ENCODE measurements at regions not wholly inside any gene's neighbourhood (a gene's known extent, or its start where the extent isn't known, plus 50 kb on each side); places are given as distances from the start of the nearest gene placed in this dataset.

DNA sequence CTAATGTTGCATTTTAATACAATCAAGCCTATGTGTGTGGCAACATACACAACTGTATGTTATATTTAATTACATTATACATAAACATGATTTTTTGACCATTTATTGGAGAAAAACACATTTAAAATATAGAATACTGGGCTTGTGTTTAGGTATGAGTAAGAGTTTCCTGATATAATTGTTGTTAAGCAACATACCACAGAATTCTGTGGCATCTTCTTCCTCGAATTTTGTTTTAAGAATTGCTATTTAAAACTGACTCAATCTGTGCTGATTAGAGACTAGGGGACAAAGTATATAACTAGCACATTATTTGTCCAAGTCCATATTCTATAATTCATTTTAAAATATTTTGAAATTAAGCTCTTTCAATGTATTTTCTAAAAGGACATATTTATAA lies 376.8 kb upstream of the THBS1 start:
- no peaks in the 10 kb centered on the region for H3K27me3 ChIP-seq (ENCODE audit: low read length)

DNA sequence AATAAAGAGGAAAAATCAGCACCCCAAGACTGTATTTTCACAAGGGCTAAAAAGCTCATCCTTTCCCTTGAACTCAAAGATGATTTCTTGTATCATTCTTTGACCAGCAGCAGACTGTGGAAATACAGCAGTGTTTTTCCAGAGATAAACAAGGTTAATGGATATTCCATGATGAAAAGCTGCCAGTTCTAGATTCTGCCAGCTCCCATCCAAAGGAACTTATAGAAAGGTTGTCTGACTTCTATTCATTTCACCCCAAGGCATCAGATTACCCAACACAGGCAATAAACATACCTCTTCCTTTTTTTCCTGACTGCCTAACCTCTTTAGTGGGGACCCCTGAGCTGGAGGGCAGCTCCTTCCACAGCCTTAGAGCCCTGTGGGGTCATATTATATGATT lies 375.8 kb upstream of the THBS1 start:
- H3K9ac ChIP-seq (ENCODE audit: low read length), result no peak overlapping the region
- no peak overlapping the region for H3K4me2 ChIP-seq (ENCODE audit: low read depth, low read length, poor library complexity, severe bottlenecking)
- H3K4me3 ChIP-seq (ENCODE audit: low read length), result no peak overlapping the region
- no peak for DNase-seq
- H2AFZ ChIP-seq (ENCODE audit: low read length), result no peak overlapping the region
- no peaks in the 10 kb centered on the region for H3K79me2 ChIP-seq (ENCODE audit: low read length)
- H3K4me1 ChIP-seq (ENCODE audit: low read length), result no peaks in the 10 kb centered on the region
- H3K36me3 ChIP-seq (ENCODE audit: insufficient read depth, low read length), result no peaks in the 10 kb centered on the region
- no peak overlapping the region for H3K27ac ChIP-seq (ENCODE audit: low read length)
- no peaks in the 10 kb centered on the region for H3K9me2 ChIP-seq (replicated peaks; ENCODE audit: insufficient read depth, low read length)
- H3K9me3 ChIP-seq (ENCODE audit: low read length), result no peaks in the 10 kb centered on the region
- H3K27me3 ChIP-seq (ENCODE audit: low read length), result no peaks in the 10 kb centered on the region
- no peaks in the 10 kb centered on the region for H4K20me1 ChIP-seq (ENCODE audit: insufficient read depth, low read depth, low read length)

More for the DNA sequence above, 376.8 kb upstream of the THBS1 start:
- H3K79me2 ChIP-seq (ENCODE audit: low read length), result no peaks in the 10 kb centered on the region
- DNase-seq, result no peak
- H2AFZ ChIP-seq (ENCODE audit: low read length), result no peak overlapping the region
- H3K27ac ChIP-seq (ENCODE audit: low read length), result no peak overlapping the region
- H3K36me3 ChIP-seq (ENCODE audit: insufficient read depth, low read length), result no peaks in the 10 kb centered on the region
- H4K20me1 ChIP-seq (ENCODE audit: insufficient read depth, low read depth, low read length), result no peaks in the 10 kb centered on the region
- H3K9me3 ChIP-seq (ENCODE audit: low read length), result no peaks in the 10 kb centered on the region
- H3K9ac ChIP-seq (ENCODE audit: low read length), result no peak overlapping the region
- no peaks in the 10 kb centered on the region for H3K9me2 ChIP-seq (replicated peaks; ENCODE audit: insufficient read depth, low read length)
- no peak overlapping the region for H3K4me3 ChIP-seq (ENCODE audit: low read length)
- no peak overlapping the region for H3K4me2 ChIP-seq (ENCODE audit: low read depth, low read length, poor library complexity, severe bottlenecking)
- H3K4me1 ChIP-seq (ENCODE audit: low read length), result no peaks in the 10 kb centered on the region

DNA sequence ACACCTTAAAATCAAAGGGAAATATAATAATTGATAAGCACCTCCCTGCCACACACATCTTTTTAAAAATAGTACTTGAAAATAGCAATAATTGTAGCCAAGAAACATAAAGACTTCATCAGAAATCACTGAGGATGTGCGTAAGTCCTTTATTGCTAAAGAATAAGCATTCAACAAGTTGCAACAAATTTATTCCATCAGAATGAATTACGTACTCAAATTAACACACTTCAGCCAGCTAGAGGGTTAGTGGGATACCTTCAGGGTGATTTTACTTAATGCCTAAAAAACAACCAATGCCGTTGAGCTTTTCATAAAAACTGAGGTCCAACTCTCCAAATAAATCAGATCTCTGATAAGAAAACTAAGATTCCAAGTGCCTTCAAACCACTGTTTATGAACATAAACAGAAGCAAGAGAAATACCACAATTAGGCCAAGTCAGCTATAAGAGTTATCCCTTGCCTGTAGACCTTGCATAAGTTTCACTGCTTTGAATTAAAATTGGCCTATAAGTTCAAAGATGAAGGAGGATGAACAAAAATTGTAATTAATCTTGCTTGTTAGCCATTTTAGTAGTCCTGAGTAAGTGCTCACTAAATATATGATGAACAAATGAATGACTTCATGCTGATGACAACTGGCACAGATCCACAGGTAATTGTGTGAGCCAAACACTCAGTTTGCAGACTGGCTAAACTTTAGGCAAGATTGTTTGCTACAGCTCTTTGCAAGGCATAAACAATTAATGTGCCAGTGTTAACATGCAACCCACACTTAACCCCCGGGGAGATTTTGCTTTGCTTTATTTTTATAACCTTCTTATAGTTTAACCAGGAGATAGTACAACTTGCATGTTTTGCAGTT lies 375.1 kb upstream of the THBS1 start:
- H3K4me2 ChIP-seq (ENCODE audit: low read depth, low read length, poor library complexity, severe bottlenecking), result no peak overlapping the region
- no peaks in the 10 kb centered on the region for H3K79me2 ChIP-seq (ENCODE audit: low read length)
- H2AFZ ChIP-seq (ENCODE audit: low read length), result no peak overlapping the region
- no peak overlapping the region for H3K27ac ChIP-seq (ENCODE audit: low read length)
- no peaks in the 10 kb centered on the region for H3K27me3 ChIP-seq (ENCODE audit: low read length)
- DNase-seq, result no peak
- H3K9me2 ChIP-seq (replicated peaks; ENCODE audit: insufficient read depth, low read length), result no peaks in the 10 kb centered on the region
- no peaks in the 10 kb centered on the region for H3K9me3 ChIP-seq (ENCODE audit: low read length)
- H4K20me1 ChIP-seq (ENCODE audit: insufficient read depth, low read depth, low read length), result no peaks in the 10 kb centered on the region
- H3K4me3 ChIP-seq (ENCODE audit: low read length), result no peak overlapping the region
- H3K36me3 ChIP-seq (ENCODE audit: insufficient read depth, low read length), result no peaks in the 10 kb centered on the region
- no peaks in the 10 kb centered on the region for H3K4me1 ChIP-seq (ENCODE audit: low read length)
- no peak overlapping the region for H3K9ac ChIP-seq (ENCODE audit: low read length)

DNA sequence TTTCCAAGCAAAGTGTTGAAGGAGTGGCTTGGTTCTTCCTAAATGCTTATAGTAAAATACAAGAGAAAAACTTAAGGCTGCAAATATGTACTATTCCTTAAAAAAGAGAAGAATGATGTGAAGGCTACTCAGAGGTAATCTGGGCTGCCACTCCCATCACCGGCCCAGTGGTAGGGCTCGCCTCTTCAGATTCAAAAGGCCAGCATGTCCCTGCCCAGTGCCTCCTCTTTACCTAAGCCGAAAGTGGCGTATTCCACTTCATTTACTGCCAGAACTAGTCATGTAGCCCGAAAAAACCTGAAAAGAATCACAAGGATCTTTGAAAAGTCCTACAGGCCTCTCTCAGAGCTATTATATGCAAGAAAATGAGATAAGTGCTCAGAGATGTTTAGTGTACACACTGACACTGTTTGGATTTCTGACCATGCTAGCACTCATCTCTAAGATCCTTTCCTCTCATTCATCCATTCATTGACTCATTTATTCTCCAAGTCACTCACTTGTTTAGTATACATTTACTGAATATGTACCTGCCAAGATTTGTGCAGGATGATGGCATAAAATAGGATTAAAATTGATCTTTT lies 373.3 kb upstream of the THBS1 start:
- H3K36me3 ChIP-seq (ENCODE audit: insufficient read depth, low read length), result no peaks in the 10 kb centered on the region
- H3K9ac ChIP-seq (ENCODE audit: low read length), result no peak overlapping the region
- H4K20me1 ChIP-seq (ENCODE audit: insufficient read depth, low read depth, low read length), result no peaks in the 10 kb centered on the region
- H3K9me2 ChIP-seq (replicated peaks; ENCODE audit: insufficient read depth, low read length), result no peaks in the 10 kb centered on the region
- H3K27ac ChIP-seq (ENCODE audit: low read length), result no peak overlapping the region
- DNase-seq, result no peak
- H3K4me1 ChIP-seq (ENCODE audit: low read length), result no peaks in the 10 kb centered on the region
- no peaks in the 10 kb centered on the region for H3K27me3 ChIP-seq (ENCODE audit: low read length)
- H3K4me2 ChIP-seq (ENCODE audit: low read depth, low read length, poor library complexity, severe bottlenecking), result no peak overlapping the region
- H3K4me3 ChIP-seq (ENCODE audit: low read length), result no peak overlapping the region
- H2AFZ ChIP-seq (ENCODE audit: low read length), result no peak overlapping the region
- no peaks in the 10 kb centered on the region for H3K9me3 ChIP-seq (ENCODE audit: low read length)
- no peaks in the 10 kb centered on the region for H3K79me2 ChIP-seq (ENCODE audit: low read length)

- no peak overlapping the region for H3K4me2 ChIP-seq (ENCODE audit: low read depth, low read length, poor library complexity, severe bottlenecking)
- H4K20me1 ChIP-seq (ENCODE audit: insufficient read depth, low read depth, low read length), result no peaks in the 10 kb centered on the region
- no peak overlapping the region for H2AFZ ChIP-seq (ENCODE audit: low read length)
- no peak overlapping the region for H3K27ac ChIP-seq (ENCODE audit: low read length)
- no peaks in the 10 kb centered on the region for H3K79me2 ChIP-seq (ENCODE audit: low read length)
- H3K4me1 ChIP-seq (ENCODE audit: low read length), result no peaks in the 10 kb centered on the region
- H3K27me3 ChIP-seq (ENCODE audit: low read length), result no peaks in the 10 kb centered on the region
- no peak for DNase-seq
- no peak overlapping the region for H3K9ac ChIP-seq (ENCODE audit: low read length)
- no peak overlapping the region for H3K4me3 ChIP-seq (ENCODE audit: low read length)
- no peaks in the 10 kb centered on the region for H3K36me3 ChIP-seq (ENCODE audit: insufficient read depth, low read length)
- no peaks in the 10 kb centered on the region for H3K9me3 ChIP-seq (ENCODE audit: low read length)
- H3K9me2 ChIP-seq (replicated peaks; ENCODE audit: insufficient read depth, low read length), result no peaks in the 10 kb centered on the region
Measured at GRCh38 chr15:39208187-39208586, 372.7 kb upstream of the THBS1 start.

DNA sequence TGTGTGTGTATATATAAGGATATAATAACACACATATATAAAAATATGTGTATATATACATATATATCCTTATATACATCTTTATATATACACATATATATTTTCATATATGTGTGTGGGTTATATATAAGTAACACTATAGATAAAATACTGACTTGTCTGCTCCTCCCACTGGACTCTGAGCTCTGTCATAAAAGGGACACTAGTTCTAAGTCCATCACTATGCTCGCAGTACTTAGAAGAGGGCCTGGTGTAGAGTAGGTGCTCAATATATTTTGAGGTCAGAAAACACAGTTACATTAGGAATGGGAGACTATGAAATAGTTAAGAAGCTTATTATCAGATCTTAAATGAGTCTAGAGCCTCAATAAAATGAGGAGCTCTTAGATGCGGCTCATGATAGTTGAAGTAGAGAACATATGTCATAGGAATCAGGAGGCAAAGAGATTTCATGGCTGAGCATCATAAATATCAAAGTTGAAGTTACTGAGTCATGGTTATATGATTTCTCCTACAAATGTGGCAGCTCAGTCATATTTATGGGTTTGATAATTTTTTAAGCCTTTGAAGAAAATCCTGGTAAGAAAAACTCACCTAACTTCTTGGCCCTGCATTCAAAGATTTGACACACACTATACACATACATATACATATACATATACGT lies 371.2 kb upstream of the THBS1 start:
- Histone ChIP-seq H3K27me3 (ENCODE audit: low read length) (no peaks in the 10 kb centered on the region), H3K36me3 (ENCODE audit: insufficient read depth, low read length) (no peaks in the 10 kb centered on the region), H4K20me1 (ENCODE audit: insufficient read depth, low read depth, low read length) (no peaks in the 10 kb centered on the region), H3K27ac (ENCODE audit: low read length) (no peak overlapping the region), H3K4me3 (ENCODE audit: low read length) (no peak overlapping the region), H3K4me1 (ENCODE audit: low read length) (no peaks in the 10 kb centered on the region), H3K9me2 (replicated peaks; ENCODE audit: insufficient read depth, low read length) (no peaks in the 10 kb centered on the region), H3K9me3 (ENCODE audit: low read length) (no peaks in the 10 kb centered on the region), H3K9ac (ENCODE audit: low read length) (no peak overlapping the region), H2AFZ (ENCODE audit: low read length) (no peak overlapping the region), H3K79me2 (ENCODE audit: low read length) (no peaks in the 10 kb centered on the region), H3K4me2 (ENCODE audit: low read depth, low read length, poor library complexity, severe bottlenecking) (no peak overlapping the region)
- DNase-seq, result no peak

GRCh38 chr15:39211108-39211979 lies 369.5 kb upstream of the THBS1 start:
- DNase-seq, result no peak
- no peaks in the 10 kb centered on the region for H3K9me3 ChIP-seq (ENCODE audit: low read length)
- H3K4me3 ChIP-seq (ENCODE audit: low read length), result no peak overlapping the region
- H4K20me1 ChIP-seq (ENCODE audit: insufficient read depth, low read depth, low read length), result no peaks in the 10 kb centered on the region
- H2AFZ ChIP-seq (ENCODE audit: low read length), result no peak overlapping the region
- no peaks in the 10 kb centered on the region for H3K9me2 ChIP-seq (replicated peaks; ENCODE audit: insufficient read depth, low read length)
- H3K79me2 ChIP-seq (ENCODE audit: low read length), result no peaks in the 10 kb centered on the region
- no peaks in the 10 kb centered on the region for H3K4me1 ChIP-seq (ENCODE audit: low read length)
- no peak overlapping the region for H3K27ac ChIP-seq (ENCODE audit: low read length)
- no peaks in the 10 kb centered on the region for H3K36me3 ChIP-seq (ENCODE audit: insufficient read depth, low read length)
- no peak overlapping the region for H3K4me2 ChIP-seq (ENCODE audit: low read depth, low read length, poor library complexity, severe bottlenecking)
- H3K9ac ChIP-seq (ENCODE audit: low read length), result no peak overlapping the region
- no peaks in the 10 kb centered on the region for H3K27me3 ChIP-seq (ENCODE audit: low read length)

Measured in Karpas-422 (cell line).